IMR-90 (cell line): ENCODE measurements at regions not wholly inside any gene's neighbourhood (a gene's known extent, or its start where the extent isn't known, plus 50 kb on each side); places are given as distances from the start of the nearest gene placed in this dataset.

Experiments used
- ATAC-seq: fragments of 200-7000 bp; cut with Tn5 transposase; 2 replicates; pipeline ENCODE4 v1.9.1; 2020; ENCODE audit warnings: low read depth, mild to moderate bottlenecking, moderate library complexity
- BruUV-seq: library from RNA; stranded (reverse); fragments of 400-500 nt; replicated peaks from 2 replicates; lab custom pipeline; 2021; lab: Mats Ljungman, UMichigan
- CTCF ChIA-PET: fragments of 300-600 bp; formaldehyde crosslinking; extraction: SDS; loops from one replicate; lab custom pipeline; 2021; ENCODE audit warnings: antibody characterized with exemption; lab: Yijun Ruan, JAX
- POLR2A ChIA-PET: fragments of 300-600 bp; sonication (Branson Sonifier 250); formaldehyde crosslinking; loops from one replicate; lab custom pipeline; 2022; ENCODE audit warnings: antibody characterized with exemption; ENCODE audit not compliant: unreplicated experiment; lab: Charles Lee
- DNase-seq: peaks from one replicate; pipeline ENCODE4 v3.0.0; 2013
- H2AFZ ChIP-seq: replicated peaks from 2 replicates; pipeline ENCODE3; 2013; ENCODE audit warnings: low read length, mild to moderate bottlenecking; ENCODE audit not compliant: poor library complexity
- H2AK5ac ChIP-seq: 2 replicates; pipeline ENCODE4 v1.6.1; 2013; ENCODE audit warnings: low read depth, low read length, inconsistent platforms
- H2AK9ac ChIP-seq: replicated peaks from 2 replicates; pipeline ENCODE3; 2013; ENCODE audit warnings: mild to moderate bottlenecking, low read depth, low read length, moderate library complexity; ENCODE audit not compliant: poor library complexity
- H2BK120ac ChIP-seq: 2 replicates; pipeline ENCODE4 v1.6.1; 2013; ENCODE audit warnings: low read depth, low read length, inconsistent platforms
- H2BK15ac ChIP-seq: 3 replicates; pipeline ENCODE4 v1.6.1; 2013; ENCODE audit warnings: low read depth, low read length, inconsistent platforms
- H2BK20ac ChIP-seq: 2 replicates; pipeline ENCODE4 v1.6.1; 2013; ENCODE audit warnings: low read depth, mild to moderate bottlenecking, inconsistent platforms, low read length, moderate library complexity
- H2BK5ac ChIP-seq: 2 replicates; pipeline ENCODE4 v1.6.1; 2013; ENCODE audit warnings: mild to moderate bottlenecking, low read depth, low read length, inconsistent platforms; ENCODE audit not compliant: poor library complexity, severe bottlenecking
- H3K14ac ChIP-seq: replicated peaks from 2 replicates; pipeline ENCODE4 v1.6.1; 2013; ENCODE audit warnings: low read depth, low read length, inconsistent platforms
- H3K18ac ChIP-seq: 2 replicates; pipeline ENCODE4 v1.6.1; 2013; ENCODE audit warnings: low read depth, low read length, control low read depth
- H3K23ac ChIP-seq: 2 replicates; pipeline ENCODE4 v1.6.1; 2013; ENCODE audit warnings: low read depth, low read length, inconsistent platforms
- H3K27ac ChIP-seq: 2 replicates; pipeline ENCODE4 v1.5.1; 2013; ENCODE audit warnings: mild to moderate bottlenecking, control low read depth, low read length; ENCODE audit not compliant: insufficient read depth
- H3K27me3 ChIP-seq: 2 replicates; pipeline ENCODE4 v1.6.1; 2013; ENCODE audit warnings: low read length; ENCODE audit not compliant: control insufficient read depth, insufficient read depth
- H3K36me3 ChIP-seq: 2 replicates; pipeline ENCODE4 v1.6.1; 2013; ENCODE audit warnings: low read length, mixed read lengths; ENCODE audit not compliant: control insufficient read depth, insufficient read depth
- H3K4ac ChIP-seq: 2 replicates; pipeline ENCODE4 v1.6.1; 2013; ENCODE audit warnings: low read depth, low read length, inconsistent platforms
- H3K4me1 ChIP-seq: 2 replicates; pipeline ENCODE4 v1.6.1; 2013; ENCODE audit warnings: low read length, mixed read lengths; ENCODE audit not compliant: control insufficient read depth, insufficient read depth
- H3K4me2 ChIP-seq: 2 replicates; pipeline ENCODE4 v1.6.1; 2013; ENCODE audit warnings: low read depth, mild to moderate bottlenecking, control low read depth, low read length, moderate library complexity
- H3K4me3 ChIP-seq: 2 replicates; pipeline ENCODE4 v1.5.1; 2013; ENCODE audit warnings: low read depth, mild to moderate bottlenecking, control low read depth, low read length, moderate library complexity; ENCODE audit not compliant: insufficient read depth
- H3K56ac ChIP-seq: 2 replicates; pipeline ENCODE4 v1.6.1; 2013; ENCODE audit warnings: low read length, inconsistent platforms; ENCODE audit not compliant: insufficient read depth; ENCODE audit errors: extremely low read depth
- H3K79me1 ChIP-seq, 2 experiments: 2 replicates each; pipeline ENCODE4 v1.6.1; 2013; ENCODE audit warnings: low read length in 2 of 2, inconsistent platforms in 1 of 2, low read depth in 1 of 2
- H3K9ac ChIP-seq: 2 replicates; pipeline ENCODE4 v1.6.1; 2013; ENCODE audit warnings: low read depth, low read length, control low read depth
- H3K9me1 ChIP-seq: 2 replicates; pipeline ENCODE4 v1.6.1; 2013; ENCODE audit warnings: low read length, inconsistent platforms; ENCODE audit not compliant: insufficient read depth
- H3K9me3 ChIP-seq: 2 replicates; pipeline ENCODE4 v1.6.1; 2013; ENCODE audit warnings: low read length; ENCODE audit not compliant: control insufficient read depth, insufficient read depth
- H4K20me1 ChIP-seq: 2 replicates; pipeline ENCODE4 v1.6.1; 2013; ENCODE audit warnings: low read length, inconsistent platforms; ENCODE audit not compliant: insufficient read depth
- H4K5ac ChIP-seq: 2 replicates; pipeline ENCODE4 v1.6.1; 2013; ENCODE audit warnings: mild to moderate bottlenecking, low read depth, low read length, control low read depth
- H4K8ac ChIP-seq, 2 experiments: 2 replicates each; pipeline ENCODE4 v1.6.1; 2013; ENCODE audit warnings: low read depth in 2 of 2, low read length in 2 of 2, control low read depth in 1 of 2, inconsistent platforms in 1 of 2
- H4K91ac ChIP-seq: 2 replicates; pipeline ENCODE4 v1.6.1; 2013; ENCODE audit warnings: low read depth, low read length, inconsistent platforms; ENCODE audit not compliant: insufficient read depth
- BHLHE40 ChIP-seq: fragments of 150-350 bp; IDR thresholded peaks from 2 replicates; pipeline ENCODE4 v1.6.1; 2016; ENCODE audit warnings: mild to moderate bottlenecking, low read depth, low read length
- CHD1 ChIP-seq: IDR thresholded peaks from 2 replicates; pipeline ENCODE4 v1.6.1; 2012; ENCODE audit warnings: low read depth, low read length, improper control_type of control experiment
- ELK1 ChIP-seq: fragments of 150-350 bp; IDR thresholded peaks from 2 replicates; pipeline ENCODE4 v1.6.1; 2016; ENCODE audit warnings: low read depth, mild to moderate bottlenecking, low read length, moderate library complexity, borderline replicate concordance
- FOS ChIP-seq: fragments of 150-350 bp; IDR thresholded peaks from 2 replicates; pipeline ENCODE4 v1.6.1; 2016; ENCODE audit warnings: low read depth, low read length
- MAFK ChIP-seq: IDR thresholded peaks from 2 replicates; pipeline ENCODE4 v1.6.1; 2012; ENCODE audit warnings: low read depth, low read length, improper control_type of control experiment
- MAZ ChIP-seq: IDR thresholded peaks from 2 replicates; pipeline ENCODE4 v1.6.1; 2012; ENCODE audit warnings: low read depth, mild to moderate bottlenecking, low read length, improper control_type of control experiment, moderate library complexity, borderline replicate concordance
- MXI1 ChIP-seq: IDR thresholded peaks from 2 replicates; pipeline ENCODE4 v1.6.1; 2012; ENCODE audit warnings: low read depth, mild to moderate bottlenecking, low read length, moderate library complexity, borderline replicate concordance
- NFE2L2 ChIP-seq: fragments of 150-350 bp; IDR thresholded peaks from 2 replicates; pipeline ENCODE4 v1.6.1; 2016; ENCODE audit warnings: low read depth, mild to moderate bottlenecking, low read length
- POLR2A ChIP-seq: IDR thresholded peaks from 2 replicates; pipeline ENCODE4 v1.6.1; 2012; ENCODE audit warnings: mild to moderate bottlenecking, low read depth, low read length
- RCOR1 ChIP-seq: IDR thresholded peaks from 2 replicates; pipeline ENCODE4 v1.6.1; 2012; ENCODE audit warnings: mild to moderate bottlenecking, low read length, improper control_type of control experiment; ENCODE audit not compliant: insufficient replicate concordance
- RFX5 ChIP-seq: IDR thresholded peaks from 2 replicates; pipeline ENCODE4 v1.8.0; 2012; ENCODE audit warnings: low read depth, mild to moderate bottlenecking, low read length, moderate library complexity
- SMC3 ChIP-seq: fragments of 150-350 bp; IDR thresholded peaks from 2 replicates; pipeline ENCODE4 v1.6.1; 2016; ENCODE audit warnings: low read depth, mild to moderate bottlenecking, antibody characterized with exemption, low read length, moderate library complexity
- WGBS, 2 experiments: methylation state at CpG; one replicate each; pipeline versions ENCODE4 v1.1.5 to v1.1.7; 2013; ENCODE audit warnings: missing lambda C conversion rate in 2 of 2; ENCODE audit not compliant: insufficient read length in 1 of 2; ENCODE audit errors: extremely low coverage in 2 of 2; 5-methylcytosine and 5-hydroxymethylcytosine counted together
- dilution Hi-C: fragments of 300-500 bp; cut with HindIII; formaldehyde crosslinking; loops from one replicate; pipeline ENCODE4 v1.14.3; 2018; ENCODE audit warnings: low sequenced_read_pairs; ENCODE audit not compliant: unreplicated experiment
- in situ Hi-C: fragments of 300-500 bp; cut with MboI; formaldehyde crosslinking; loops from 3 replicates; pipeline ENCODE4 v1.14.3; 2019; ENCODE audit warnings: low sequenced_read_pairs, inconsistent platforms, mixed read lengths
- intact Hi-C: fragments of 100-400 bp; cut with micrococcal nuclease; formaldehyde crosslinking; loops from 2 replicates; pipeline ENCODE4 v1.10.0; 2022
- TF ChIP-seq, protein P1 (sequence below): fragments of 150-350 bp; IDR thresholded peaks from 2 replicates; pipeline ENCODE4 v1.6.1; 2017; ENCODE audit warnings: mild to moderate bottlenecking, antibody characterized with exemption, low read length, low read depth
- TF ChIP-seq, protein P2 (sequence below): conservative IDR thresholded peaks from 2 replicates; pipeline ENCODE4 v1.5.1; 2012; ENCODE audit warnings: mild to moderate bottlenecking, low read depth, low read length, improper control_type of control experiment

GRCh38 chr10:69715899-69716606, 85.7 kb upstream of the COL13A1 start:
- in situ Hi-C loops, result loop anchor here (5.0 kb wide), 1 partner anchor 74 kb away; no protein-coding TSS in a partner anchor
- H3K27ac ChIP-seq, result no peak overlapping the region
- no peak for TF ChIP-seq NFE2L2
- no peak for TF ChIP-seq ELK1
- TF ChIP-seq CHD1, result no peak
- no peak for TF ChIP-seq MAZ
- no peak for TF ChIP-seq SMC3
- TF ChIP-seq, protein P1, sequence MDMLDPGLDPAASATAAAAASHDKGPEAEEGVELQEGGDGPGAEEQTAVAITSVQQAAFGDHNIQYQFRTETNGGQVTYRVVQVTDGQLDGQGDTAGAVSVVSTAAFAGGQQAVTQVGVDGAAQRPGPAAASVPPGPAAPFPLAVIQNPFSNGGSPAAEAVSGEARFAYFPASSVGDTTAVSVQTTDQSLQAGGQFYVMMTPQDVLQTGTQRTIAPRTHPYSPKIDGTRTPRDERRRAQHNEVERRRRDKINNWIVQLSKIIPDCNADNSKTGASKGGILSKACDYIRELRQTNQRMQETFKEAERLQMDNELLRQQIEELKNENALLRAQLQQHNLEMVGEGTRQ, result no peak
- TF ChIP-seq RCOR1, result no peak
- no peak for TF ChIP-seq RFX5
- TF ChIP-seq, protein P2, sequence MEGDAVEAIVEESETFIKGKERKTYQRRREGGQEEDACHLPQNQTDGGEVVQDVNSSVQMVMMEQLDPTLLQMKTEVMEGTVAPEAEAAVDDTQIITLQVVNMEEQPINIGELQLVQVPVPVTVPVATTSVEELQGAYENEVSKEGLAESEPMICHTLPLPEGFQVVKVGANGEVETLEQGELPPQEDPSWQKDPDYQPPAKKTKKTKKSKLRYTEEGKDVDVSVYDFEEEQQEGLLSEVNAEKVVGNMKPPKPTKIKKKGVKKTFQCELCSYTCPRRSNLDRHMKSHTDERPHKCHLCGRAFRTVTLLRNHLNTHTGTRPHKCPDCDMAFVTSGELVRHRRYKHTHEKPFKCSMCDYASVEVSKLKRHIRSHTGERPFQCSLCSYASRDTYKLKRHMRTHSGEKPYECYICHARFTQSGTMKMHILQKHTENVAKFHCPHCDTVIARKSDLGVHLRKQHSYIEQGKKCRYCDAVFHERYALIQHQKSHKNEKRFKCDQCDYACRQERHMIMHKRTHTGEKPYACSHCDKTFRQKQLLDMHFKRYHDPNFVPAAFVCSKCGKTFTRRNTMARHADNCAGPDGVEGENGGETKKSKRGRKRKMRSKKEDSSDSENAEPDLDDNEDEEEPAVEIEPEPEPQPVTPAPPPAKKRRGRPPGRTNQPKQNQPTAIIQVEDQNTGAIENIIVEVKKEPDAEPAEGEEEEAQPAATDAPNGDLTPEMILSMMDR, result no peak
- TF ChIP-seq FOS, result no peak
- TF ChIP-seq MXI1, result no peak
- no peak for TF ChIP-seq MAFK
- no peak for TF ChIP-seq POLR2A
- no peak for TF ChIP-seq BHLHE40

More at GRCh38 chr10:69715899-69716606, 85.7 kb upstream of the COL13A1 start:
- Histone ChIP-seq H4K20me1 (no peaks in the 10 kb centered on the region), H2BK20ac (peak overlapping the region; percentile 31; the same call in 1 of the 2 replicates), H3K36me3 (no peaks in the 10 kb centered on the region), H3K18ac (no peak overlapping the region), H4K5ac (no peak overlapping the region), H3K4ac (peak overlapping the region; percentile 43), H3K9me1 (peaks cover 9% of the 10 kb centered on the region; the same call in 1 of the 2 replicates), H3K14ac (0 out of 2 replicates have a peak overlapping the region, but pooled peaks have one; percentile 31), H3K79me1 (no peaks in the 10 kb centered on the region), H2BK120ac (peak overlapping the region; percentile 50; the same call in 1 of the 2 replicates), H3K4me3 (no peak overlapping the region), H3K56ac (no peak overlapping the region), H2AK9ac (peak overlapping the region; percentile 17), H3K9ac (no peak overlapping the region), H3K27me3 (peaks cover 3% of the 10 kb centered on the region; the same call in 1 of the 2 replicates), H2BK15ac (peak overlapping the region; percentile 74; the same call in 2 of the 3 replicates), H4K8ac (no peak overlapping the region; a peak in 1 of 4 replicates), H3K9me3 (no peaks in the 10 kb centered on the region), H3K4me2 (no peak overlapping the region), H2AK5ac (peak overlapping the region; percentile 81; the same call in 1 of the 2 replicates), H3K23ac (no peak overlapping the region), H2AFZ (no peak overlapping the region), H3K4me1 (peaks cover 5% of the 10 kb centered on the region), H4K91ac (0 out of 2 replicates have a peak overlapping the region, but pooled peaks have one; percentile 34), H2BK5ac (no peak overlapping the region)
- ATAC-seq, result no peak
- ChIA-PET CTCF (interaction anchor here (0.9 to 1.6 kb wide), 7 partner anchors 12 to 198 kb away, joined by 3 to 10 read pairs (median 4); no protein-coding TSS in a partner anchor), POLR2A (no interaction called here)
- no peak for DNase-seq
- dilution Hi-C loops (no loop called here), intact Hi-C loops (no loop called here)
- WGBS, 2 experiments, result 81% methylated on average over 9 of the region's 13 CpGs; no CpG with 5 or more reads in 1 of the 2 experiments
- BruUV-seq, result no TSS peak
